Uterus (tissue), 2 donors: ENCODE measurements at regions not wholly inside any gene's neighbourhood (a gene's known extent, or its start where the extent isn't known, plus 50 kb on each side); places are given as distances from the start of the nearest gene placed in this dataset.

Source experiments
- POLR2A ChIP-seq, 2 donors: fragments of 450-650 bp; IDR thresholded peaks; one replicate each; pipeline ENCODE4 v1.6.1; 2016; ENCODE audit warnings: antibody characterized with exemption in 2 of 2, mild to moderate bottlenecking in 1 of 2, moderate library complexity in 1 of 2
- TF ChIP-seq, protein P1 (sequence below), 4 experiments: fragments of 200-600 bp in 2 of 4; fragments of 450-650 bp in 2 of 4; sonication (generic) in 2 of 4; IDR thresholded peaks; one replicate each; pipeline ENCODE4 v1.5.1; 2016 to 2019; ENCODE audit warnings: antibody characterized with exemption in 4 of 4, mild to moderate bottlenecking in 2 of 4, moderate library complexity in 1 of 4

DNA sequence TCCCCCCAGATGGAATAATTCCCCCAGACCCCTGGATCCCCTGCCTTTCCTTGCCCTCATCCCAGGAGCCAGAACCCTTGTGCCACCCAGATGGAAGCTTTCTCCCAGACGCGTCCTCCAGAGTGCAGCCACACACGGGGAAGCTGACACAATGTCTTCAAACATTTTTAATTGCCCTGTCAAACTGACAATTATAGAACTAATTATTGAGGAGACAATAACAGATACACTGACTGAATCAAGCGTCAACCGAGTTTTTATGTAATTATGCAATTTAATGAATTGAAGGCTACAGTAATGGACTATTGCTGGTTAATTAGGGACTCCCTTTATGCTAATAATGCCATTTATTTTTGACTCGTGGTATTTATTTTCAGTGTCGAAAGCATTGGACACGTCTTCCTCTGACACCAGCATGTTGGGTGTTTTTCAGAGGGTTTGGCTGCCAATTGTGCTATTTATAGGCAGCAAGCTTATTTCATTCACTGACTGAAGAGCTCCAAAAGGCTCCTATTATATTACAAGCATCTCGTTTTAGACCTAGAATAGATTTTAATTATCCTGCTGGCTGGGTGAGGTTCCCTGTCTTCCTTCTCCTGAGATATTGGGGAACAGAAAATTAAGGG is 298.2 kb upstream of the C16orf82 start:
- no peak for TF ChIP-seq POLR2A (IDR thresholded peaks at IDR 0.05)
- TF ChIP-seq, protein P1, sequence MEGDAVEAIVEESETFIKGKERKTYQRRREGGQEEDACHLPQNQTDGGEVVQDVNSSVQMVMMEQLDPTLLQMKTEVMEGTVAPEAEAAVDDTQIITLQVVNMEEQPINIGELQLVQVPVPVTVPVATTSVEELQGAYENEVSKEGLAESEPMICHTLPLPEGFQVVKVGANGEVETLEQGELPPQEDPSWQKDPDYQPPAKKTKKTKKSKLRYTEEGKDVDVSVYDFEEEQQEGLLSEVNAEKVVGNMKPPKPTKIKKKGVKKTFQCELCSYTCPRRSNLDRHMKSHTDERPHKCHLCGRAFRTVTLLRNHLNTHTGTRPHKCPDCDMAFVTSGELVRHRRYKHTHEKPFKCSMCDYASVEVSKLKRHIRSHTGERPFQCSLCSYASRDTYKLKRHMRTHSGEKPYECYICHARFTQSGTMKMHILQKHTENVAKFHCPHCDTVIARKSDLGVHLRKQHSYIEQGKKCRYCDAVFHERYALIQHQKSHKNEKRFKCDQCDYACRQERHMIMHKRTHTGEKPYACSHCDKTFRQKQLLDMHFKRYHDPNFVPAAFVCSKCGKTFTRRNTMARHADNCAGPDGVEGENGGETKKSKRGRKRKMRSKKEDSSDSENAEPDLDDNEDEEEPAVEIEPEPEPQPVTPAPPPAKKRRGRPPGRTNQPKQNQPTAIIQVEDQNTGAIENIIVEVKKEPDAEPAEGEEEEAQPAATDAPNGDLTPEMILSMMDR (IDR thresholded peaks at IDR 0.05) = no peak
